GM10248 (cell line): ENCODE measurements at regions not wholly inside any gene's neighbourhood (a gene's known extent, or its start where the extent isn't known, plus 50 kb on each side); places are given as distances from the start of the nearest gene placed in this dataset.

Experiments used
- CTCF ChIA-PET: fragments of 300-600 bp; sonication (Branson Sonifier 250); formaldehyde crosslinking; extraction: SDS; loops from one replicate; lab custom pipeline; 2021; ENCODE audit warnings: antibody characterized with exemption; lab: Yijun Ruan, JAX
- POLR2A ChIA-PET: fragments of 350-650 bp; sonication (Branson Sonifier 250); formaldehyde crosslinking; extraction: SDS; loops from one replicate; lab custom pipeline; 2020; ENCODE audit warnings: antibody characterized with exemption; lab: Yijun Ruan, JAX
- DNase-seq: peaks from one replicate; pipeline ENCODE4 v3.0.0; 2012; ENCODE audit errors: extremely low spot score
- CTCF ChIP-seq: IDR thresholded peaks from 2 replicates; pipeline ENCODE4 v1.5.1; 2012; ENCODE audit warnings: mild to moderate bottlenecking, low read depth; ENCODE audit errors: extremely low read depth, missing control alignments, control extremely low read depth

GRCh38 chr16:63467513-63467912 lies 1431.3 kb upstream of the CDH8 start:
- DNase-seq, result no peak
- CTCF ChIA-PET, result no interaction called here
- no peak for TF ChIP-seq CTCF
- POLR2A ChIA-PET, result no interaction called here

GRCh38 chr16:63462316-63462715 lies 1426.1 kb upstream of the CDH8 start:
- ChIA-PET CTCF (interaction anchor here (0.9 to 2.1 kb wide), 4 partner anchors 9 to 29 kb away, joined by 3 to 7 read pairs (median 3); no protein-coding TSS in a partner anchor), POLR2A (no interaction called here)
- no peak for TF ChIP-seq CTCF
- no peak for DNase-seq

- ChIA-PET POLR2A (no interaction called here), CTCF (interaction anchor here (0.9 to 2.1 kb wide), 4 partner anchors 8 to 30 kb away, joined by 3 to 7 read pairs (median 4); no protein-coding TSS in a partner anchor)
- DNase-seq, result no peak
- TF ChIP-seq CTCF, result peak; percentile 10
Measured at GRCh38 chr16:63461248-63461841, 1425.1 kb upstream of the CDH8 start.

- DNase-seq, result no peak
- ChIA-PET CTCF (no interaction called here), POLR2A (no interaction called here)
- TF ChIP-seq CTCF, result no peak
Measured at GRCh38 chr16:63458846-63459245, 1422.6 kb upstream of the CDH8 start.

GRCh38 chr16:63457869-63458268 lies 1421.6 kb upstream of the CDH8 start:
- DNase-seq, result no peak
- ChIA-PET CTCF (no interaction called here), POLR2A (no interaction called here)
- TF ChIP-seq CTCF, result no peak

GRCh38 chr16:63453261-63453660 lies 1417.0 kb upstream of the CDH8 start:
- DNase-seq, result no peak
- CTCF ChIA-PET, result interaction anchor here (1.4 kb wide), 1 partner anchor 9 kb away, joined by 7 read pairs; no protein-coding TSS in a partner anchor
- TF ChIP-seq CTCF, result no peak
- POLR2A ChIA-PET, result no interaction called here
